Natural killer cell (primary cell): ENCODE measurements at regions not wholly inside any gene's neighbourhood (a gene's known extent, or its start where the extent isn't known, plus 50 kb on each side); places are given as distances from the start of the nearest gene placed in this dataset.
"Not testable (repeated sequence)": the region's sequence is repeated elsewhere in the genome, so short reads cannot be mapped to it uniquely, and the experiment has no call there.

Experiments
- ATAC-seq, 3 donors: fragments of 150-1000 bp in 2 of 3; fragments of 200-7000 bp in 1 of 3; cut with Tn5 transposase; 1 replicate in 1 of 3; 2 replicates in 2 of 3; pipeline ENCODE4 v1.10.0; 2021; ENCODE audit warnings: mild to moderate bottlenecking in 2 of 3, moderate library complexity in 2 of 3
- DNase-seq, 2 donors: peaks; one replicate each; pipeline versions ENCODE4 v3.0.0 to v3.0.0-alpha.2; 2013 to 2021; ENCODE audit warnings: mixed read lengths in 1 of 2
- H3K27ac ChIP-seq: one replicate; pipeline ENCODE4 v1.5.1; 2013; ENCODE audit warnings: mild to moderate bottlenecking, low read length
- H3K27me3 ChIP-seq: one replicate; pipeline ENCODE4 v1.6.1; 2013; ENCODE audit warnings: low read length; ENCODE audit not compliant: control insufficient read depth, insufficient read depth
- H3K36me3 ChIP-seq: one replicate; pipeline ENCODE4 v1.6.1; 2013; ENCODE audit warnings: low read length; ENCODE audit not compliant: control insufficient read depth, insufficient read depth
- H3K4me1 ChIP-seq: one replicate; pipeline ENCODE4 v1.6.1; 2013; ENCODE audit warnings: low read length; ENCODE audit not compliant: control insufficient read depth, insufficient read depth
- H3K4me3 ChIP-seq: one replicate; pipeline ENCODE4 v1.5.1; 2013; ENCODE audit warnings: low read length
- H3K9me3 ChIP-seq: one replicate; pipeline ENCODE4 v1.6.1; 2013; ENCODE audit warnings: low read length; ENCODE audit not compliant: control insufficient read depth, insufficient read depth
- H3K27ac Mint-ChIP-seq, 2 donors: one replicate each; pipeline ENCODE4 v1.8.0; 2022; ENCODE audit warnings: mild to moderate bottlenecking in 2 of 2, mixed read lengths in 2 of 2, moderate library complexity in 1 of 2
- H3K27me3 Mint-ChIP-seq, 2 donors: one replicate each; pipeline ENCODE4 v1.8.0; 2022; ENCODE audit warnings: low read depth in 2 of 2, mixed read lengths in 2 of 2
- H3K36me3 Mint-ChIP-seq: one replicate; pipeline ENCODE4 v1.8.0; 2022; ENCODE audit warnings: mixed read lengths
- H3K4me1 Mint-ChIP-seq, 2 donors: one replicate each; pipeline ENCODE4 v1.8.0; 2022; ENCODE audit warnings: mixed read lengths in 2 of 2
- H3K4me3 Mint-ChIP-seq: one replicate; pipeline ENCODE4 v1.8.0; 2022; ENCODE audit warnings: mild to moderate bottlenecking, moderate library complexity, mixed read lengths
- H3K9me3 Mint-ChIP-seq, 2 donors: one replicate each; pipeline ENCODE4 v1.8.0; 2022; ENCODE audit warnings: mixed read lengths in 2 of 2
- CTCF ChIP-seq: fragments of 200-600 bp; IDR thresholded peaks from one replicate; pipeline ENCODE4 v1.8.0; 2022; ENCODE audit warnings: antibody characterized with exemption
- WGBS: methylation state at CpG from one replicate; pipeline ENCODE4 v1.1.7; 2013; ENCODE audit warnings: missing lambda C conversion rate; ENCODE audit not compliant: insufficient coverage; 5-methylcytosine and 5-hydroxymethylcytosine counted together
- intact Hi-C: fragments of 100-400 bp; cut with micrococcal nuclease; formaldehyde crosslinking; loops from one replicate; pipeline ENCODE4 v1.14.2; 2022

DNA sequence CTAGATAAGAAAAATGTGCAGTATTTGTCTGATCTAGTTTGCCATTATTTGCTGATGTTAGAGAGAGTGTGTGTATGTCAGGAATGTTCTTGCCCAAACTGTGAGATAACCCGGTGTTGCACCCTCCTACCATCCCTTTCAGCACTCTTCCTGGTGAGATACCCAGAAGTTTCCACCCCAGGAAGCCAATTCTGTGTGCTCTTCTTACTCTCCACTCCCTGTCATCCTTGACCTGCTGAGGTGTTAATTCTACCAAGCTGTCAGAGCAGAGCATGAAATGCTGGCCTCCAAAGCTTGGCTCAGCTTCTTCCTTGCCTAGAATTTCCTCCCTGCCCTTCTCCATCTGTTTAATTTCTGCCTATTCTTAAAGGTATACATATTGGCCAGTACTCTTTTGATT lies 237.3 kb upstream of the CNR1 start:
- Histone ChIP-seq H3K36me3 (no peaks in the 10 kb centered on the region), H3K4me3 (no peak overlapping the region), H3K9me3 (no peaks in the 10 kb centered on the region), H3K27ac (no peak overlapping the region), H3K4me1 (no peaks in the 10 kb centered on the region), H3K27me3 (no peaks in the 10 kb centered on the region)
- WGBS = 86% methylated on average over 1 of the region's 1 CpG
- Mint-ChIP-seq H3K36me3 (no peaks in the 10 kb centered on the region), H3K9me3 (peaks cover 0 to 4% of the 10 kb centered on the region in 2 donors), H3K4me1 (no peaks in the 10 kb centered on the region), H3K27me3 (no peaks in the 10 kb centered on the region), H3K4me3 (no peak overlapping the region), H3K27ac (no peak overlapping the region)
- ATAC-seq = no peak
- TF ChIP-seq CTCF = no peak
- DNase-seq = no peak
- intact Hi-C loops = no loop called here

GRCh38 chr6:88402909-88403308 lies 236.8 kb upstream of the CNR1 start:
- H3K27me3 ChIP-seq = no peaks in the 10 kb centered on the region
- no peak for ATAC-seq
- WGBS = 92% methylated on average over 2 of the region's 3 CpGs
- no peak for DNase-seq
- no peak overlapping the region for H3K27ac ChIP-seq
- no peak overlapping the region for H3K27ac Mint-ChIP-seq
- no peaks in the 10 kb centered on the region for H3K4me1 ChIP-seq
- no peaks in the 10 kb centered on the region for H3K4me1 Mint-ChIP-seq
- intact Hi-C loops = no loop called here
- no peaks in the 10 kb centered on the region for H3K9me3 ChIP-seq
- H3K4me3 ChIP-seq = no peak overlapping the region
- H3K9me3 Mint-ChIP-seq = peaks cover 0 to 4% of the 10 kb centered on the region in 2 donors
- H3K36me3 ChIP-seq = no peaks in the 10 kb centered on the region
- no peaks in the 10 kb centered on the region for H3K27me3 Mint-ChIP-seq
- no peaks in the 10 kb centered on the region for H3K36me3 Mint-ChIP-seq
- no peak overlapping the region for H3K4me3 Mint-ChIP-seq
- no peak for TF ChIP-seq CTCF

- ATAC-seq, H3K36me3 ChIP-seq, H3K4me3 ChIP-seq, DNase-seq, intact Hi-C loops, H3K4me1 ChIP-seq, H3K4me1 Mint-ChIP-seq, H3K27me3 ChIP-seq, H3K9me3 ChIP-seq, H3K27ac ChIP-seq, H3K4me3 Mint-ChIP-seq, H3K36me3 Mint-ChIP-seq, H3K27me3 Mint-ChIP-seq, H3K27ac Mint-ChIP-seq: not testable (repeated sequence)
- H3K9me3 Mint-ChIP-seq = peaks cover 8 to 14% of the 10 kb centered on the region in 2 donors
- WGBS = 81% methylated on average over 7 of the region's 7 CpGs
These were observed 224.9 kb upstream of the CNR1 start for GRCh38 chr6:88390998-88391397.

DNA sequence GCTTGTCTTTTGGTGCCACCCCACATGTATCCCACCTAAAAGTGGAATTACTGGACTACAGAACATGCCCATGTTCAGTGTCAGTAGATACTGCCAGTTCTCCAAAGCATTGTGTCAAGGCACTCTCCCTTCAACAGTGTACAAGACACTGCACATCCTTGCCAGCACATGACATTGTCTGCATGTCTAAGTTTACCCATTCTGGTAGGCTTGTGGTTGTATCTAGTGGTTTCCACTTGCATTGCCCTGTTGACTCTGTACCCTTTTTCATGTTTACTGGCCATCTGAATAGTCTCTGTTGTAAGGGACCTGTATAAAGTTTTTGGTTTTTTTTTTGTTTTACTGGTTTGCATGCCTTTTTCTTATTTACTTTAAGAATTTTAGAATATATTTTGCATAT lies 222.4 kb upstream of the CNR1 start:
- H3K36me3 Mint-ChIP-seq = no peaks in the 10 kb centered on the region
- DNase-seq = no peak

More for the DNA sequence above, 222.4 kb upstream of the CNR1 start:
- intact Hi-C loops = no loop called here
- H3K27me3 Mint-ChIP-seq = no peaks in the 10 kb centered on the region
- H3K9me3 Mint-ChIP-seq = peaks cover 11 to 15% of the 10 kb centered on the region in 2 donors
- no peak for TF ChIP-seq CTCF
- H3K4me1 Mint-ChIP-seq = no peaks in the 10 kb centered on the region
- no peak overlapping the region for H3K4me3 Mint-ChIP-seq
- Histone ChIP-seq H3K4me1 (no peaks in the 10 kb centered on the region), H3K9me3 (no peaks in the 10 kb centered on the region), H3K27ac (no peak overlapping the region), H3K36me3 (no peaks in the 10 kb centered on the region), H3K4me3 (no peak overlapping the region), H3K27me3 (no peaks in the 10 kb centered on the region)
- ATAC-seq = no peak
- no peak overlapping the region for H3K27ac Mint-ChIP-seq
